ENCODE measurements at regions not wholly inside any gene's neighbourhood (a gene's known extent, or its start where the extent isn't known, plus 50 kb on each side); places are given as distances from the start of the nearest gene placed in this dataset.

DNA sequence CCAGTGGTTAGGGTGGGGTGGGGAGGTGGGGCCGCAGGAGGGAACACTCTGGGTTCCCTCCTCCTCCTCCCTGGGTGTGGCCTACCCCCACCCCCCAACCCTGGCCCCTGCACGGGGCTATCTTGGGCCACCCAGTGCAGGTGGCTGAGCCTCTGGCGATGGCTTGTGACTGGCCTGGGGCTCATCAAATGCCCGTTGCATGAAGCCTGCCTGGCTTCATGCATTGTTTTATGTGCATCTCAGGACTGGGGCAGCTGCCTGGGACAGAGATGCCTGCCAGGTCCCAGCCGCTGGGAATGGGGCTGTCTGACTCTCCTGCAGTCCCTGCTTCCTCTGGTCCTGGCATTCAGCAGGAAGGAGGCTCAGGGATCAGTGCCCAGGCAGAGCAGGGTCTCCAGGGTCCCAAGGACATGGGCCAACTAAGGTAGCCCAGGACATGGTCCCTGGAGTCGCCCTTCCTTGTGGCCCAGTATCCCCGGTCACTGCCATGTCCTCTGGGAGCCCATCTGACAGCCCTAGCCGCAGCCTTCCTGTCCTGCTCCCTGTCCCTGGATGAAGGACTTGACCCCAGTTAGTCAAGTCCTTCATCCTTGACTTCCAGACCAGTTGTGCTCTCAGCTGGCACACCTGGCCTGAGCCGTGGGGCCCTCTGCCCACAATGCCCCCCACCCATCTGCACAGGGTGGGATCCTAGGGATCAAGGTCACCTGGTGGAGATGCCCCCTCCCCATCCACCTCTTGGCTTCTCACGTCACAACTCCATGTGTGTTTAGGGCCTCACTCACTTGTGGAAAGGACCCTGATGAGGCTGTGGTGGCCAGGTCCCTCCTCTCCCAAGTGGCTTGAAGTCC lies 112.1 kb upstream of the FGF3 start:
- TF ChIP-seq, protein P1, sequence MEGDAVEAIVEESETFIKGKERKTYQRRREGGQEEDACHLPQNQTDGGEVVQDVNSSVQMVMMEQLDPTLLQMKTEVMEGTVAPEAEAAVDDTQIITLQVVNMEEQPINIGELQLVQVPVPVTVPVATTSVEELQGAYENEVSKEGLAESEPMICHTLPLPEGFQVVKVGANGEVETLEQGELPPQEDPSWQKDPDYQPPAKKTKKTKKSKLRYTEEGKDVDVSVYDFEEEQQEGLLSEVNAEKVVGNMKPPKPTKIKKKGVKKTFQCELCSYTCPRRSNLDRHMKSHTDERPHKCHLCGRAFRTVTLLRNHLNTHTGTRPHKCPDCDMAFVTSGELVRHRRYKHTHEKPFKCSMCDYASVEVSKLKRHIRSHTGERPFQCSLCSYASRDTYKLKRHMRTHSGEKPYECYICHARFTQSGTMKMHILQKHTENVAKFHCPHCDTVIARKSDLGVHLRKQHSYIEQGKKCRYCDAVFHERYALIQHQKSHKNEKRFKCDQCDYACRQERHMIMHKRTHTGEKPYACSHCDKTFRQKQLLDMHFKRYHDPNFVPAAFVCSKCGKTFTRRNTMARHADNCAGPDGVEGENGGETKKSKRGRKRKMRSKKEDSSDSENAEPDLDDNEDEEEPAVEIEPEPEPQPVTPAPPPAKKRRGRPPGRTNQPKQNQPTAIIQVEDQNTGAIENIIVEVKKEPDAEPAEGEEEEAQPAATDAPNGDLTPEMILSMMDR (conservative IDR thresholded peaks at IDR 0.05), result no peak
- no peak for TF ChIP-seq ZFX (IDR thresholded peaks at IDR 0.05)

Data from C4-2B (cell line).